Caco-2 (cell line): ENCODE measurements at regions not wholly inside any gene's neighbourhood (a gene's known extent, or its start where the extent isn't known, plus 50 kb on each side); places are given as distances from the start of the nearest gene placed in this dataset.

Experiments
- BruUV-seq: library from RNA; stranded (reverse); fragments of 400-500 nt; replicated peaks from 2 replicates; lab custom pipeline; 2021; lab: Mats Ljungman, UMichigan
- CTCF ChIA-PET: fragments of 300-600 bp; sonication (Branson Sonifier 250); formaldehyde crosslinking; loops from one replicate; lab custom pipeline; 2022; ENCODE audit warnings: antibody characterized with exemption; lab: Charles Lee
- POLR2A ChIA-PET: fragments of 300-600 bp; sonication (Branson Sonifier 250); formaldehyde crosslinking; loops from one replicate; lab custom pipeline; 2022; ENCODE audit warnings: antibody characterized with exemption; lab: Charles Lee
- DNase-seq, 2 experiments: peaks; one replicate each; pipeline versions ENCODE4 v3.0.0 to v3.0.0-alpha.2; 2020 to 2022
- H3K27me3 ChIP-seq: replicated peaks from 2 replicates; pipeline ENCODE4 v1.6.0; 2011; ENCODE audit warnings: low read length; ENCODE audit not compliant: control insufficient read depth, insufficient read depth
- H3K36me3 ChIP-seq: 2 replicates; pipeline ENCODE4 v1.5.1; 2011; ENCODE audit warnings: low read length; ENCODE audit not compliant: control insufficient read depth, insufficient read depth
- H3K4me1 ChIP-seq: fragments of 250-450 bp; sonication (Bioruptor Pico); 2 replicates; pipeline ENCODE4 v1.5.1; 2020; ENCODE audit warnings: mild to moderate bottlenecking
- H3K4me3 ChIP-seq: 2 replicates; pipeline ENCODE4 v1.5.1; 2011; ENCODE audit warnings: low read depth, mild to moderate bottlenecking, control low read depth, low read length
- H3K9me3 ChIP-seq: fragments of 250-450 bp; sonication (Bioruptor Pico); 2 replicates; pipeline ENCODE4 v1.5.1; 2020; ENCODE audit warnings: mild to moderate bottlenecking, moderate library complexity
- H3K27ac Mint-ChIP-seq: one replicate; pipeline ENCODE4 v1.8.0; 2022; ENCODE audit warnings: mixed read lengths; ENCODE audit not compliant: unreplicated experiment
- H3K27me3 Mint-ChIP-seq: one replicate; pipeline ENCODE4 v1.8.0; 2022; ENCODE audit warnings: mixed read lengths; ENCODE audit not compliant: insufficient read depth, unreplicated experiment
- H3K36me3 Mint-ChIP-seq: one replicate; pipeline ENCODE4 v1.8.0; 2022; ENCODE audit warnings: mild to moderate bottlenecking, mixed read lengths; ENCODE audit not compliant: insufficient read depth, unreplicated experiment
- H3K4me1 Mint-ChIP-seq: one replicate; pipeline ENCODE4 v1.8.0; 2022; ENCODE audit warnings: low read depth, mixed read lengths; ENCODE audit not compliant: unreplicated experiment
- H3K4me3 Mint-ChIP-seq: one replicate; pipeline ENCODE4 v1.8.0; 2022; ENCODE audit warnings: mild to moderate bottlenecking, moderate library complexity, mixed read lengths; ENCODE audit not compliant: unreplicated experiment
- H3K9me3 Mint-ChIP-seq: one replicate; pipeline ENCODE4 v1.8.0; 2022; ENCODE audit warnings: mixed read lengths; ENCODE audit not compliant: unreplicated experiment
- CTCF ChIP-seq, 2 experiments: fragments of 200-600 bp in 1 of 2; IDR thresholded peaks; 1 replicate in 1 of 2; 2 replicates in 1 of 2; pipeline versions ENCODE4 v1.5.1 to v1.8.0; 2011 to 2022; ENCODE audit warnings: antibody characterized with exemption in 1 of 2, control low read depth in 1 of 2, inconsistent platforms in 1 of 2, low read depth in 1 of 2, low read length in 1 of 2, mild to moderate bottlenecking in 1 of 2, moderate library complexity in 1 of 2; ENCODE audit not compliant: insufficient read depth in 1 of 2, severe bottlenecking in 1 of 2, unreplicated experiment in 1 of 2
- intact Hi-C: fragments of 100-400 bp; cut with micrococcal nuclease; formaldehyde crosslinking; loops from one replicate; pipeline ENCODE4 v1.10.0; 2022; ENCODE audit not compliant: unreplicated experiment

GRCh38 chr16:51222016-51222415 lies 70.9 kb upstream of the SALL1 start:
- DNase-seq, result no peak
- H3K4me1 Mint-ChIP-seq, result no peaks in the 10 kb centered on the region
- CTCF ChIA-PET, result no interaction called here
- intact Hi-C loops, result no loop called here
- H3K27me3 ChIP-seq, result no peaks in the 10 kb centered on the region
- no peak overlapping the region for H3K4me3 ChIP-seq
- no TSS peak for BruUV-seq
- H3K9me3 Mint-ChIP-seq, result no peaks in the 10 kb centered on the region
- no peaks in the 10 kb centered on the region for H3K36me3 ChIP-seq
- 0 out of 2 replicates have a peak, but pooled peaks cover 5% of the 10 kb centered on the region for H3K9me3 ChIP-seq
- POLR2A ChIA-PET, result no interaction called here
- no peak overlapping the region for H3K27ac Mint-ChIP-seq
- no peak overlapping the region for H3K4me3 Mint-ChIP-seq
- peaks cover 4% of the 10 kb centered on the region for H3K27me3 Mint-ChIP-seq
- TF ChIP-seq CTCF (IDR thresholded peaks at IDR 0.05; ENCODE audit: insufficient read depth in 1 of 2, low read depth in 1 of 2, low read length in 1 of 2, severe bottlenecking in 1 of 2, unreplicated experiment in 1 of 2), result no peak
- no peaks in the 10 kb centered on the region for H3K36me3 Mint-ChIP-seq
- no peaks in the 10 kb centered on the region for H3K4me1 ChIP-seq

GRCh38 chr16:51211148-51211547 lies 60.1 kb upstream of the SALL1 start:
- Mint-ChIP-seq H3K4me3 (no peak overlapping the region), H3K27me3 (peaks cover 9% of the 10 kb centered on the region)

GRCh38 chr16:51210087-51210486 lies 59.0 kb upstream of the SALL1 start:
- no peaks in the 10 kb centered on the region for H3K36me3 ChIP-seq
- no peak for TF ChIP-seq CTCF (IDR thresholded peaks at IDR 0.05; ENCODE audit: insufficient read depth in 1 of 2, low read depth in 1 of 2, low read length in 1 of 2, severe bottlenecking in 1 of 2, unreplicated experiment in 1 of 2)
- DNase-seq, result no peak
- no peaks in the 10 kb centered on the region for H3K4me1 ChIP-seq
- H3K9me3 ChIP-seq, result no peaks in the 10 kb centered on the region
- POLR2A ChIA-PET, result no interaction called here
- H3K4me1 Mint-ChIP-seq, result no peaks in the 10 kb centered on the region
- H3K4me3 Mint-ChIP-seq, result no peak overlapping the region
- peaks cover 9% of the 10 kb centered on the region for H3K27me3 Mint-ChIP-seq
- CTCF ChIA-PET, result no interaction called here
- intact Hi-C loops, result no loop called here
- BruUV-seq, result no TSS peak
- no peaks in the 10 kb centered on the region for H3K9me3 Mint-ChIP-seq
- H3K27ac Mint-ChIP-seq, result no peak overlapping the region
- H3K4me3 ChIP-seq, result no peak overlapping the region
- H3K36me3 Mint-ChIP-seq, result no peaks in the 10 kb centered on the region
- H3K27me3 ChIP-seq, result no peaks in the 10 kb centered on the region

More at GRCh38 chr16:51211148-51211547, 60.1 kb upstream of the SALL1 start:
- intact Hi-C loops, result no loop called here
- Mint-ChIP-seq H3K27ac (no peak overlapping the region), H3K9me3 (no peaks in the 10 kb centered on the region), H3K4me1 (no peaks in the 10 kb centered on the region), H3K36me3 (no peaks in the 10 kb centered on the region)
- no TSS peak for BruUV-seq
- Histone ChIP-seq H3K9me3 (no peaks in the 10 kb centered on the region), H3K4me1 (no peaks in the 10 kb centered on the region), H3K36me3 (no peaks in the 10 kb centered on the region), H3K27me3 (no peaks in the 10 kb centered on the region), H3K4me3 (no peak overlapping the region)
- ChIA-PET POLR2A (no interaction called here), CTCF (no interaction called here)
- no peak for TF ChIP-seq CTCF (IDR thresholded peaks at IDR 0.05; ENCODE audit: insufficient read depth in 1 of 2, low read depth in 1 of 2, low read length in 1 of 2, severe bottlenecking in 1 of 2, unreplicated experiment in 1 of 2)
- no peak for DNase-seq
